A673 (cell line): ENCODE measurements at regions not wholly inside any gene's neighbourhood (a gene's known extent, or its start where the extent isn't known, plus 50 kb on each side); places are given as distances from the start of the nearest gene placed in this dataset.

Experiments
- BruUV-seq: library from RNA; stranded (reverse); fragments of 400-500 nt; replicated peaks from 2 replicates; lab custom pipeline; 2021; lab: Mats Ljungman, UMichigan
- CTCF ChIA-PET: fragments of 300-600 bp; sonication (Branson Sonifier 250); formaldehyde crosslinking; loops from one replicate; lab custom pipeline; 2022; ENCODE audit warnings: antibody characterized with exemption; lab: Charles Lee
- POLR2A ChIA-PET: fragments of 300-600 bp; sonication (Branson Sonifier 250); formaldehyde crosslinking; loops from one replicate; lab custom pipeline; 2022; ENCODE audit warnings: antibody characterized with exemption; ENCODE audit not compliant: low non-redundant PET; lab: Charles Lee
- DNase-seq: peaks from one replicate; pipeline ENCODE4 v3.0.0-alpha.2; 2015; ENCODE audit warnings: low spot score
- H3K27ac ChIP-seq: fragments of 200-600 bp; sonication (generic); 2 replicates; pipeline ENCODE4 v1.5.1; 2016; ENCODE audit warnings: mixed run types, low read depth, mild to moderate bottlenecking, mixed read lengths, antibody characterized with exemption, low read length; ENCODE audit not compliant: poor library complexity, severe bottlenecking
- H3K27me3 ChIP-seq: fragments of 200-600 bp; sonication (generic); replicated peaks from 2 replicates; pipeline ENCODE4 v1.6.1; 2017; ENCODE audit warnings: mixed run types, low read depth, mild to moderate bottlenecking, mixed read lengths, antibody characterized with exemption, low read length; ENCODE audit not compliant: insufficient read depth, poor library complexity
- H3K36me3 ChIP-seq: fragments of 200-600 bp; sonication (generic); 2 replicates; pipeline ENCODE4 v1.6.1; 2016; ENCODE audit warnings: mixed run types, mild to moderate bottlenecking, mixed read lengths, antibody characterized with exemption, low read length; ENCODE audit not compliant: insufficient read depth, poor library complexity, severe bottlenecking
- H3K4me1 ChIP-seq: fragments of 200-600 bp; sonication (generic); 2 replicates; pipeline ENCODE4 v1.6.1; 2017; ENCODE audit warnings: mixed run types, mild to moderate bottlenecking, mixed read lengths, antibody characterized with exemption, low read length; ENCODE audit not compliant: insufficient read depth, poor library complexity, severe bottlenecking
- H3K4me3 ChIP-seq: fragments of 200-600 bp; sonication (generic); 2 replicates; pipeline ENCODE4 v1.5.1; 2016; ENCODE audit warnings: low read depth, mixed run types, mild to moderate bottlenecking, mixed read lengths, low read length; ENCODE audit not compliant: poor library complexity, severe bottlenecking
- H3K9me3 ChIP-seq: fragments of 200-600 bp; sonication (generic); 2 replicates; pipeline ENCODE4 v1.6.1; 2016; ENCODE audit warnings: mixed run types, low read depth, mild to moderate bottlenecking, mixed read lengths, antibody characterized with exemption, low read length; ENCODE audit not compliant: poor library complexity, severe bottlenecking
- CTCF ChIP-seq: fragments of 300-800, 200-600 bp; sonication (generic); conservative IDR thresholded peaks from 2 replicates; pipeline ENCODE4 v1.5.1; 2017; ENCODE audit warnings: low read depth, mild to moderate bottlenecking, antibody characterized with exemption, low read length, moderate library complexity, mixed read lengths
- EZH2 ChIP-seq: fragments of 200-600 bp; sonication (generic); IDR thresholded peaks from 2 replicates; pipeline ENCODE4 v1.6.1; 2017; ENCODE audit warnings: borderline replicate concordance, low read depth, mild to moderate bottlenecking, mixed read lengths, antibody characterized with exemption, low read length; ENCODE audit not compliant: poor library complexity, severe bottlenecking
- intact Hi-C: fragments of 100-400 bp; cut with micrococcal nuclease; formaldehyde crosslinking; loops from one replicate; pipeline ENCODE4 v1.10.0; 2022; ENCODE audit not compliant: unreplicated experiment

DNA sequence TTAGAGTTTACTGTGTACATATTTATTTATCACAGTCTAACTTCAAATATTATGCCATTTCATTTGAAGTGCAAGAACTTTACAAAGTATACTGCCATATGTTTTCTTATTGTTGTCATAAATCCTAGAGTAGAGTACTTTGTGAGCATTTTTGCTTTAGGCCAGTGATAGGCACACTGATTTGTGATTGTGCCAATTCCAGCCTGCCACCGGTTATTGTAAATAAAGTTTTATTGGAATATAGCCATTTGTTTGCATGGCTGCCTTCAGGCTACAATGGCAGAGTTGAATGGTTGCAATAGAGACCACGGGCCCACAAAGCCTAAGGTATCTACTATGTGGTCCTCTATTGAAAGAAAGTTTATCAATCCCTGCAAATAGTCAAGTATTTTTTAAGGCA is 175.8 kb upstream of the GALNT2 start:
- ChIA-PET CTCF (no interaction called here), POLR2A (no interaction called here)
- no peak for TF ChIP-seq EZH2
- no peak for TF ChIP-seq CTCF
- BruUV-seq, result no TSS peak
- Histone ChIP-seq H3K9me3 (no peaks in the 10 kb centered on the region), H3K4me1 (peaks cover 20% of the 10 kb centered on the region), H3K27me3 (no peaks in the 10 kb centered on the region), H3K27ac (no peak overlapping the region), H3K36me3 (no peaks in the 10 kb centered on the region), H3K4me3 (no peak overlapping the region)
- no peak for DNase-seq
- intact Hi-C loops, result no loop called here

DNA sequence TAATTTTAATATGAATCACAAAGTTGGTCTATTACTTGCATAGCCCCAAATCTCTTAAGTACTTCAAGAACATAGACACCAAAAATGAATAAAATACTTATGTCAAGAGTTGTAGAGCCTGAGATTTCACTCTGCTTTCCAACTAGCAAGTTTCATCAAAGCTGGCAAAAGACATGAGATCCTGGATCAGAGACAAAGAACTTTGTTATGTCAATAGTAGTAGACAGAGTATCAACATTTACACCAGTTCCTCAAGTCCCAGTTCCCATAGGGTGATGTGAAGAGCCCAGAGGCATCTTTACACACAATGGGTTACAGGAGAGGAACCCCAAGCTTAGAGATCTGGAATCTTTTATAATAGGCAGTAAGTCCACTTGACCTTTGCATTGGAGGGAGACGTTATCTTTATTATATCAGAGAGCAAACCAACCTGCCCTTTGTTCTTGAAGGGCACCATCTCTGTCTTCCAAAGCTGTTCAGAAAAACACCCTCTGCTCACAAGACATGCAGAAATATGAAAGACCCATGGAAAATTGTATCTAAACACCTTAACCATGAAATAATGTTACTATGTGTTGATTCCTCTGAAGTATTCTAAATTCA is 174.4 kb upstream of the GALNT2 start:
- CTCF ChIA-PET, result no interaction called here
- intact Hi-C loops, result no loop called here
- Histone ChIP-seq H3K27ac (no peak overlapping the region), H3K4me3 (no peak overlapping the region), H3K27me3 (no peaks in the 10 kb centered on the region), H3K4me1 (peaks cover 20% of the 10 kb centered on the region), H3K9me3 (no peaks in the 10 kb centered on the region), H3K36me3 (no peaks in the 10 kb centered on the region)
- POLR2A ChIA-PET, result no interaction called here
- TF ChIP-seq CTCF, result no peak
- no peak for TF ChIP-seq EZH2
- BruUV-seq, result no TSS peak
- no peak for DNase-seq

- BruUV-seq, result no TSS peak
- peak; percentile 94 for DNase-seq
Observed at GRCh38 chr1:229893762-229894444, 173.1 kb upstream of the GALNT2 start.

More at GRCh38 chr1:229893762-229894444, 173.1 kb upstream of the GALNT2 start:
- H3K4me3 ChIP-seq, result peak overlapping the region; percentile 30
- TF ChIP-seq EZH2 (no peak), CTCF (no peak)
- no peaks in the 10 kb centered on the region for H3K27me3 ChIP-seq
- CTCF ChIA-PET, result interaction anchor here (0.7 kb wide), 1 partner anchor 193 kb away, joined by 3 read pairs; no protein-coding TSS in a partner anchor
- no peaks in the 10 kb centered on the region for H3K9me3 ChIP-seq
- peak overlapping the region; percentile 34 for H3K27ac ChIP-seq
- no peaks in the 10 kb centered on the region for H3K36me3 ChIP-seq
- intact Hi-C loops, result no loop called here
- POLR2A ChIA-PET, result no interaction called here
- peaks cover 20% of the 10 kb centered on the region for H3K4me1 ChIP-seq
